ENCODE measurements at regions not wholly inside any gene's neighbourhood (a gene's known extent, or its start where the extent isn't known, plus 50 kb on each side); places are given as distances from the start of the nearest gene placed in this dataset.

- TF ChIP-seq EZH2 (IDR thresholded peaks at IDR 0.05; ENCODE audit: insufficient read depth, low read length) (no peak), CTCF (IDR thresholded peaks at IDR 0.05; ENCODE audit: insufficient read depth, low read depth, low read length) (no peak)
Observed at GRCh38 chr9:26746357-26747072, 146.1 kb downstream of the CAAP1 start.
